Stimulated activated naive B cell treated with anti-CD40 and anti-IgM and Interleukin-4, amounts not matched to agents 10 μg/mL and 1 μg/mL and 100 μg/mL, for 72 hours (primary cell): ENCODE measurements at regions not wholly inside any gene's neighbourhood (a gene's known extent, or its start where the extent isn't known, plus 50 kb on each side); places are given as distances from the start of the nearest gene placed in this dataset.

Experiments used
- ATAC-seq, 2 donors: fragments of 150-1000 bp; cut with Tn5 transposase; replicated peaks; 2 replicates each; pipeline ENCODE4 v1.10.0; 2021; ENCODE audit warnings: moderate library complexity in 1 of 2
- DNase-seq: peaks from one replicate; pipeline ENCODE4 v3.0.0; 2021
- H3K27ac Mint-ChIP-seq: one replicate; pipeline ENCODE4 v1.8.0; 2022; ENCODE audit warnings: mild to moderate bottlenecking, mixed read lengths
- H3K27me3 Mint-ChIP-seq, 2 donors: one replicate each; pipeline ENCODE4 v1.8.0; 2022; ENCODE audit warnings: mixed read lengths in 2 of 2
- H3K36me3 Mint-ChIP-seq, 2 donors: one replicate each; pipeline ENCODE4 v1.8.0; 2022; ENCODE audit warnings: mixed read lengths in 2 of 2, mild to moderate bottlenecking in 1 of 2
- H3K4me1 Mint-ChIP-seq, 2 donors: one replicate each; pipeline ENCODE4 v1.8.0; 2022; ENCODE audit warnings: mixed read lengths in 2 of 2, mild to moderate bottlenecking in 1 of 2
- H3K4me3 Mint-ChIP-seq, 2 donors: one replicate each; pipeline ENCODE4 v1.8.0; 2022; ENCODE audit warnings: mild to moderate bottlenecking in 2 of 2, mixed read lengths in 2 of 2, moderate library complexity in 1 of 2
- H3K9me3 Mint-ChIP-seq, 2 donors: one replicate each; pipeline ENCODE4 v1.8.0; 2022; ENCODE audit warnings: mixed read lengths in 2 of 2, mild to moderate bottlenecking in 1 of 2

DNA sequence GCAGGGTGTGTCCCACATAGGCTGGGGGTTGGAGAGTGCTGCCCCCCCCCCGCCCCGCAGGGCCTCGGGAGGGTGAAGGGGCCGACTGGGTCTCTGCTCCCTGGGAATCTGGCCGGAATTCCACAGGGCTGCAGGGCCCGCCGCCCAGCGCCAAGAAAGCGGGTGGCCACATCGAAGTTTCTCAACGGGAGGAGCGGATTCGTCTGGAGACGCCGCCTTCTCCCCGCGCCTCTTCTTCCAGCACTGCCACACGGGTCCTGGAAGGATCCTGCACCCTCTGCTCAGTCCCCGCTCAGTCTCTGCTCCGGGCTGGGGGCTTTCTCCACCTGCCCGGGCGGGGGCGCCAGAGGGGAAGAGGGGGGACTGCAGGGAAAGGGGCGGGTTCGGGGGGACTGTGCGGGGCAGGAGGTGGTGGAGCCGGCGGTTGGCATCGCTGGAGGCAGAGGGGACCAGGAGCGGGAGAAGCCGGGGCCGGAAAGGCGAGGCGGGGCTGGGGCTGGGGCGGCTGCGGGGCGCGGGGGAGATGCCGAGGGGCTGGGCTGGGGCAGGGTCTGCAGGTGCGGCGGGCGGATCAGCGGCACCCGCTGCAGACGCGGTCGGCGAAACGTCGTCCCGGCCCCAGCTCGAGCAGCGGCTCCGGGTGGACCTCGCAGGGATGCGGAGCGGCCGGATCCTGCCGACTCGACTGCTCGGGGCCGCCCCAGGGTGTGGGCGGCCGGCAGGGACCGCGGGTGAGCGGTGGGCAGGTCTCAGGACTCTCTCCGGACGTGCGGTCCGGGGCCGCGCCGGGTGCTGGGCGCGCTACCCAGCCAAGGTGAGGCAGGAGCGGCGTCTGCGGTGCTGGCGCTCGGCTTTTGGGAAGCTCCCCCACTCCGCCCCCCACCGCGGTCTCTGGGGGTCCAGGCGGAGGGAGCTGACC, 811.4 kb upstream of the TMEM132C start:
- Mint-ChIP-seq H3K9me3 (peaks cover 4 to 7% of the 10 kb centered on the region in 2 donors), H3K4me1 (no peaks in the 10 kb centered on the region), H3K4me3 (no peak overlapping the region), H3K27ac (no peak overlapping the region), H3K27me3 (peaks cover 15 to 29% of the 10 kb centered on the region in 2 donors), H3K36me3 (no peaks in the 10 kb centered on the region)
- DNase-seq (no peak), ATAC-seq (no peak)

- DNase-seq = no peak
- Mint-ChIP-seq H3K4me3 (no peak overlapping the region), H3K27ac (no peak overlapping the region), H3K4me1 (no peaks in the 10 kb centered on the region), H3K36me3 (no peaks in the 10 kb centered on the region), H3K27me3 (peaks cover 15 to 29% of the 10 kb centered on the region in 2 donors), H3K9me3 (peaks cover 0 to 5% of the 10 kb centered on the region in 2 donors)
- no peak for ATAC-seq
These were observed 809.2 kb upstream of the TMEM132C start for GRCh38 chr12:127457726-127458125.

GRCh38 chr12:127459166-127459565, 807.8 kb upstream of the TMEM132C start:
- H3K27ac Mint-ChIP-seq = no peak overlapping the region
- H3K4me3 Mint-ChIP-seq = no peak overlapping the region

GRCh38 chr12:127459687-127460086, 807.3 kb upstream of the TMEM132C start:
- no peak for DNase-seq
- Mint-ChIP-seq H3K27ac (no peak overlapping the region), H3K36me3 (no peaks in the 10 kb centered on the region), H3K9me3 (peaks cover 0 to 6% of the 10 kb centered on the region in 2 donors), H3K4me3 (no peak overlapping the region), H3K4me1 (no peaks in the 10 kb centered on the region), H3K27me3 (peaks cover 9 to 16% of the 10 kb centered on the region in 2 donors)
- ATAC-seq = no peak

More at GRCh38 chr12:127459166-127459565, 807.8 kb upstream of the TMEM132C start:
- DNase-seq (no peak), ATAC-seq (no peak)
- peaks cover 0 to 6% of the 10 kb centered on the region in 2 donors for H3K9me3 Mint-ChIP-seq
- H3K36me3 Mint-ChIP-seq = no peaks in the 10 kb centered on the region
- no peaks in the 10 kb centered on the region for H3K4me1 Mint-ChIP-seq
- H3K27me3 Mint-ChIP-seq = peaks cover 14 to 22% of the 10 kb centered on the region in 2 donors

DNA sequence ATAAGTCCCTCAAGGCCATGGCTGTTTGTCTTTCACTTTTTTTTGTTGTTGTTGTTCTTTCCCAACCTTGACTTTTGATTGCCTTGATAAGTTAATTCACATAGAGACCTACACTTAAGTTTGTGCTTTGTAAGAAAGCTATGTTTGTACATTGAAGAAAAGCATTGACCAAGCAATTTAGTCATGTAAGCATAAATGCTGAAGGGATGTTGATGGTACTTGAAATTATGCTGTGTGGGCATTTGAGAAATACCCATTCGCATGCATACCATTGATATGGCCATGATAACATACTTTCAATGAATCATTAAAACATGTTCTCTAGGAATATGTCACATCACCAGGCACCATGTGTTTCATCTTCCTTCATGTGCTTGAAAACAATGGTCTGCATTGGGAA, 803.7 kb upstream of the TMEM132C start:
- Mint-ChIP-seq H3K4me1 (no peaks in the 10 kb centered on the region), H3K4me3 (no peak overlapping the region), H3K27ac (no peak overlapping the region), H3K9me3 (peaks cover 0 to 6% of the 10 kb centered on the region in 2 donors), H3K27me3 (no peaks in the 10 kb centered on the region), H3K36me3 (no peaks in the 10 kb centered on the region)
- ATAC-seq (no peak), DNase-seq (no peak)

DNA sequence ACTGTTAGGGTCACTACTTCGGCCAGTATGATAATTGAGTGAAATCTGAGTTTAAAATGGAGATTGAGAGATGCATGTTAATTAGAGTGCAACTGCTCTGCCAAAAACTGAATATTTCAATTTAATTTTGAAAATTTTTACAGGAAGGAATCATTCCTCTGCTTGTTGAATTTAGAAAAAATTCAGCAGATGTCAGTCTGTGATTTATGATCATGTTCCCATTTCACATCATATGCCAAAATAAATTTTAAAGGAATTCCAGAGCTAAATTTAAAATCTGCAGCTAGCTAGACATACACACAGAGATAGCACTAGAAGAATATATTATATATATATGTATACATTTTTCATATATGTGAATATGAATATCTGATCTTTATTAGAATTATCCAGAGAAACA, 797.6 kb upstream of the TMEM132C start:
- peaks cover 0 to 3% of the 10 kb centered on the region in 2 donors for H3K9me3 Mint-ChIP-seq
- no peaks in the 10 kb centered on the region for H3K4me1 Mint-ChIP-seq
- DNase-seq (no peak), ATAC-seq (no peak)
- no peaks in the 10 kb centered on the region for H3K27me3 Mint-ChIP-seq
- no peak overlapping the region for H3K4me3 Mint-ChIP-seq
- no peaks in the 10 kb centered on the region for H3K36me3 Mint-ChIP-seq
- H3K27ac Mint-ChIP-seq = no peak overlapping the region

- Mint-ChIP-seq H3K4me3 (no peak overlapping the region), H3K4me1 (no peaks in the 10 kb centered on the region), H3K27ac (no peak overlapping the region), H3K27me3 (no peaks in the 10 kb centered on the region), H3K36me3 (no peaks in the 10 kb centered on the region), H3K9me3 (peaks cover 0 to 1% of the 10 kb centered on the region in 2 donors)
- DNase-seq = no peak
- ATAC-seq = no peak
These were observed 793.2 kb upstream of the TMEM132C start for GRCh38 chr12:127473766-127474165.

- Mint-ChIP-seq H3K36me3 (no peaks in the 10 kb centered on the region), H3K4me1 (no peaks in the 10 kb centered on the region), H3K9me3 (peaks cover 2 to 7% of the 10 kb centered on the region in 2 donors), H3K27me3 (no peaks in the 10 kb centered on the region), H3K4me3 (no peak overlapping the region), H3K27ac (no peak overlapping the region)
- DNase-seq (no peak), ATAC-seq (no peak)
These were observed 787.7 kb upstream of the TMEM132C start for GRCh38 chr12:127479256-127479655.

DNA sequence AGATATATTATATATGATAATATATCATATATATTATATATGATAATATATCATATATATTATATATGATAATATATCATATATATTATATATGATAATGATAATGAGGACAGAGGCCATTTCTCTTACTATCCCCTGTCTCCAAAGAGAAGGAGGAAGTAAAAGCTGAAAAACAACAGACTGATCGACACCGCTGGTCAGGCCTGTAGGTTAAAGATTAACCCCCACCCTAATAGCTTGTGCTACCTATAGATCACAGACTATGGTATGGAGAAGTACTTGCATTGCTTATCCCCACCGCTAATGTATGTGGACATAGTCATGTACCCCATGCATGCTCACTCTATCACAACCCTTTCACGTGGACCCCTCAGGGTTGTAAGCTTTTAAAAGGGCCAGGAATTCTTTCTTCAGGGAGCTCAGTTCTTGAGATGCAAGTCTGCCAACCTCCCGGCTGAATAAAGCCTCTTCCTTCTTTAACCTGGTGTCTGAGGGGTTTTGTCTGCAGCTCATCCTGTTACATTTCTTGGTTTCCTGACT, 786.1 kb upstream of the TMEM132C start:
- Mint-ChIP-seq H3K27ac (no peak overlapping the region), H3K36me3 (no peaks in the 10 kb centered on the region), H3K4me1 (no peaks in the 10 kb centered on the region), H3K4me3 (no peak overlapping the region), H3K9me3 (peaks cover 2 to 7% of the 10 kb centered on the region in 2 donors), H3K27me3 (no peaks in the 10 kb centered on the region)
- ATAC-seq (no peak), DNase-seq (no peak)

DNA sequence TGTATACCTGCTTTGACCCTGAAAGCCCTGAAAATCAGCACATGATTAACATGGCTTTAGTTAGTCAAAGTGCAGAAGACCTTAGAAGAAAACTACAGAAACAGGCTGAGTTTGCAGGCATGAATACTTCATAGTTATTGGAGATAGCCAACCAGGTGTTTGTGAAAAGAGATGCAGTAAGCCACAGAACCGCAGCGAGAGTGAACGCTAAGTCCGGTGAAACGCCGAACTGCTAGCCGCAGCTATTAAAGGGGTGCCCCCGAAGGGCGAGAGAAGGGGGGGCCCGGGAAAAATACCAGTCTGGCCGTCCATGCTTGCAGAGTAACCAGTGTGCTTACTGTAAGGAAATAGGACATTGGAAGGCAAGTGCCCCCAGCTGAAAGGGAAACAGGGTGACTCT, 784.0 kb upstream of the TMEM132C start:
- Mint-ChIP-seq H3K9me3 (peaks cover 2 to 7% of the 10 kb centered on the region in 2 donors), H3K27ac (no peak overlapping the region), H3K27me3 (no peaks in the 10 kb centered on the region), H3K4me3 (no peak overlapping the region), H3K4me1 (no peaks in the 10 kb centered on the region), H3K36me3 (no peaks in the 10 kb centered on the region)
- DNase-seq (no peak), ATAC-seq (no peak)

DNA sequence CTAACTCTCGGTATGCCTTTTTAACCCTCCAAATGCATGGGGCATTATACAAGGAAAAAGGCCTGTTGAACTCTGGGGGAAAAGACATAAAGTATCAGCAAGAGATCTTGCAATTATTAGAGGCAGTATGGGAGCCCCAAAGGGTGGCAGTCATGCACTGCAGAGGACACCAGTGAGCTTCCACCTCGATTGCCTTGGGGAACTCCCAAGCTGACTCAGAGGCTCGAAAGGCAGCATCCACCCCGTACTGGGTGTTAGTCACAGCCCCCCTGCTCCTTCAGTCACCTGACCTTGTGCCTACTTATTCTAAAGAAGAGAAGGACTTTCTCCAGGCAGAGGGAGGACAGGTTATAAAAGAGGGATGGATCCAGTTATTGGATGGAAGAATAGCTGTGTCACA, 781.4 kb upstream of the TMEM132C start:
- ATAC-seq (no peak), DNase-seq (no peak)
- H3K9me3 Mint-ChIP-seq = peaks cover 2 to 9% of the 10 kb centered on the region in 2 donors
- H3K4me3 Mint-ChIP-seq = no peak overlapping the region
- H3K27ac Mint-ChIP-seq = no peak overlapping the region
- H3K36me3 Mint-ChIP-seq = no peaks in the 10 kb centered on the region
- no peaks in the 10 kb centered on the region for H3K4me1 Mint-ChIP-seq
- H3K27me3 Mint-ChIP-seq = no peaks in the 10 kb centered on the region

DNA sequence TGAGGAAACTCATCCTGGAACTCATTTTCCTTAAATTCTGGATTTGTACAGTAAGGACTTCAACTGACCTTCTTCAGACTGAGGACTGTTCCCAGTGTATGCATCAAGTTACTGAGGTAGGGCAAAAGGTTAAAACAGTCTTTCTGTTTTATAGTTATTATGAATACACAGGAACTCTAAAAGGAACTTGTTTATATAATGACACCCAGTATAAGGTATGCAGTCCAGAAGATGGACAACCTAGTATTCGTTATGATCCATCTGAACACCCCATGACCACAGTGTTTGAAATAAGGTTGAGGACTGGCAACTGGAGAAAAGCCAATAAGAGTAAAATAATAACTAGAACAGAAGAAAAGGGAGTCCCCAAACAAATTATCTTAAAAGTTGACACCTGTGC, 779.9 kb upstream of the TMEM132C start:
- no peaks in the 10 kb centered on the region for H3K27me3 Mint-ChIP-seq
- DNase-seq (no peak), ATAC-seq (no peak)
- no peaks in the 10 kb centered on the region for H3K4me1 Mint-ChIP-seq
- no peak overlapping the region for H3K27ac Mint-ChIP-seq
- H3K9me3 Mint-ChIP-seq = peaks cover 3 to 4% of the 10 kb centered on the region in 2 donors
- H3K36me3 Mint-ChIP-seq = no peaks in the 10 kb centered on the region
- no peak overlapping the region for H3K4me3 Mint-ChIP-seq

GRCh38 chr12:127489061-127489460, 777.9 kb upstream of the TMEM132C start:
- ATAC-seq = no peak
- peaks cover 5 to 8% of the 10 kb centered on the region in 2 donors for H3K9me3 Mint-ChIP-seq

GRCh38 chr12:127494961-127495915, 771.7 kb upstream of the TMEM132C start:
- peaks cover 5 to 8% of the 10 kb centered on the region in 2 donors for H3K9me3 Mint-ChIP-seq
- no peaks in the 10 kb centered on the region for H3K4me1 Mint-ChIP-seq
- DNase-seq (no peak), ATAC-seq (no peak)
- H3K36me3 Mint-ChIP-seq = no peaks in the 10 kb centered on the region
- H3K27me3 Mint-ChIP-seq = no peaks in the 10 kb centered on the region
- H3K27ac Mint-ChIP-seq = no peak overlapping the region
- no peak overlapping the region for H3K4me3 Mint-ChIP-seq

More at GRCh38 chr12:127489061-127489460, 777.9 kb upstream of the TMEM132C start:
- H3K27me3 Mint-ChIP-seq = no peaks in the 10 kb centered on the region
- H3K4me1 Mint-ChIP-seq = no peaks in the 10 kb centered on the region
- H3K27ac Mint-ChIP-seq = no peak overlapping the region
- no peak for DNase-seq
- H3K36me3 Mint-ChIP-seq = no peaks in the 10 kb centered on the region
- H3K4me3 Mint-ChIP-seq = no peak overlapping the region
